GM23338 (cell line): ENCODE measurements at regions not wholly inside any gene's neighbourhood (a gene's known extent, or its start where the extent isn't known, plus 50 kb on each side); places are given as distances from the start of the nearest gene placed in this dataset.

Experiments used
- ATAC-seq: fragments of 200-7000 bp; cut with Tn5 transposase; 3 replicates; pipeline ENCODE4 v1.9.1; 2020
- DNase-seq: peaks from one replicate; pipeline ENCODE4 v3.0.0-alpha.2; 2015; ENCODE audit warnings: low spot score
- H2AFZ ChIP-seq: fragments of 200-600 bp; sonication (generic); 2 replicates; pipeline ENCODE4 v1.8.0; 2016; ENCODE audit warnings: antibody characterized with exemption, mild to moderate bottlenecking, moderate library complexity
- H3F3A ChIP-seq: fragments of 200-600 bp; sonication (generic); replicated peaks from 2 replicates; pipeline ENCODE4 v1.8.0; 2017; ENCODE audit warnings: antibody characterized with exemption, mixed run types, low read depth
- H3K27ac ChIP-seq: fragments of 200-600 bp; sonication (generic); 2 replicates; pipeline ENCODE4 v1.6.1; 2016; ENCODE audit warnings: low read depth
- H3K27me3 ChIP-seq: fragments of 200-600 bp; sonication (generic); 2 replicates; pipeline ENCODE4 v1.8.0; 2016; ENCODE audit warnings: mild to moderate bottlenecking, mixed run types, moderate library complexity; ENCODE audit not compliant: insufficient read depth
- H3K36me3 ChIP-seq: fragments of 200-600 bp; sonication (generic); 2 replicates; pipeline ENCODE4 v1.8.0; 2016; ENCODE audit warnings: mild to moderate bottlenecking; ENCODE audit not compliant: insufficient read depth
- H3K4me1 ChIP-seq: fragments of 200-600 bp; sonication (generic); 2 replicates; pipeline ENCODE4 v1.8.0; 2016; ENCODE audit warnings: mild to moderate bottlenecking, moderate library complexity; ENCODE audit not compliant: insufficient read depth
- H3K4me2 ChIP-seq: fragments of 200-600 bp; sonication (generic); 2 replicates; pipeline ENCODE4 v1.7.1; 2017; ENCODE audit warnings: mixed run types
- H3K4me3 ChIP-seq: fragments of 200-600 bp; sonication (generic); 2 replicates; pipeline ENCODE4 v1.6.1; 2016; ENCODE audit warnings: mixed run types
- H3K79me2 ChIP-seq: fragments of 200-600 bp; sonication (generic); replicated peaks from 2 replicates; pipeline ENCODE4 v1.8.0; 2017; ENCODE audit warnings: mild to moderate bottlenecking; ENCODE audit not compliant: insufficient read depth
- H3K9me2 ChIP-seq: fragments of 200-600 bp; sonication (generic); 2 replicates; pipeline ENCODE4 v1.8.0; 2017; ENCODE audit not compliant: insufficient read depth
- H4K20me1 ChIP-seq: fragments of 200-600 bp; sonication (generic); replicated peaks from 2 replicates; pipeline ENCODE4 v1.8.0; 2017; ENCODE audit warnings: mild to moderate bottlenecking; ENCODE audit not compliant: insufficient read depth
- H3K27ac Mint-ChIP-seq: 2 replicates; pipeline ENCODE4 v1.8.0; 2020; ENCODE audit warnings: inconsistent platforms, mild to moderate bottlenecking, moderate library complexity, mixed read lengths
- H3K27me3 Mint-ChIP-seq: 3 replicates; pipeline ENCODE4 v1.8.0; 2022; ENCODE audit warnings: low read depth, mild to moderate bottlenecking, moderate library complexity, mixed read lengths, inconsistent platforms; ENCODE audit not compliant: insufficient read depth, poor library complexity
- H3K36me3 Mint-ChIP-seq: 3 replicates; pipeline ENCODE4 v1.8.0; 2021; ENCODE audit warnings: low read depth, mild to moderate bottlenecking, inconsistent platforms, moderate library complexity, mixed read lengths
- H3K4me1 Mint-ChIP-seq: 3 replicates; pipeline ENCODE4 v1.8.0; 2020; ENCODE audit warnings: mild to moderate bottlenecking, inconsistent platforms, mixed read lengths
- H3K4me3 Mint-ChIP-seq: 3 replicates; pipeline ENCODE4 v1.8.0; 2021; ENCODE audit warnings: moderate library complexity, mild to moderate bottlenecking, inconsistent platforms, mixed read lengths
- H3K9me3 Mint-ChIP-seq: 3 replicates; pipeline ENCODE4 v1.8.0; 2020; ENCODE audit warnings: moderate library complexity, mild to moderate bottlenecking, inconsistent platforms, mixed read lengths
- CREB1 ChIP-seq: fragments of 250-450 bp; sonication (Bioruptor Pico); IDR thresholded peaks from 2 replicates; pipeline ENCODE4 v1.5.0; 2020; ENCODE audit warnings: low read depth, mild to moderate bottlenecking, moderate library complexity
- EZH2phosphoT487 ChIP-seq: fragments of 200-600 bp; sonication (generic); IDR thresholded peaks from one replicate; pipeline ENCODE4 v1.8.1; 2018; ENCODE audit warnings: antibody characterized with exemption; ENCODE audit not compliant: unreplicated experiment
- JUNB ChIP-seq: IDR thresholded peaks from one replicate; pipeline ENCODE4 v1.6.1; 2016; ENCODE audit warnings: antibody characterized with exemption; ENCODE audit not compliant: unreplicated experiment
- NANOG ChIP-seq: IDR thresholded peaks from 2 replicates; pipeline ENCODE4 v1.6.1; 2016; ENCODE audit warnings: antibody characterized with exemption, borderline replicate concordance
- POLR2AphosphoS5 ChIP-seq: IDR thresholded peaks from 2 replicates; pipeline ENCODE4 v1.6.1; 2016; ENCODE audit warnings: antibody characterized with exemption, low read depth
- ZNF114 ChIP-seq: fragments of 250-450 bp; sonication (Bioruptor Pico); IDR thresholded peaks from 2 replicates; pipeline ENCODE4 v1.5.0; 2020; ENCODE audit warnings: mild to moderate bottlenecking, moderate library complexity
- ZNF331 ChIP-seq: fragments of 250-450 bp; sonication (Bioruptor Pico); IDR thresholded peaks from 2 replicates; pipeline ENCODE4 v1.5.0; 2020; ENCODE audit warnings: low read depth, mild to moderate bottlenecking, moderate library complexity
- TF ChIP-seq, protein P1 (sequence below): IDR thresholded peaks from one replicate; pipeline ENCODE4 v1.6.1; 2018; ENCODE audit warnings: antibody characterized with exemption; ENCODE audit not compliant: unreplicated experiment
- TF ChIP-seq, protein P2 (sequence below): fragments of 250-450 bp; sonication (Bioruptor Pico); IDR thresholded peaks from 2 replicates; pipeline ENCODE4 v1.5.0; 2020; ENCODE audit warnings: mild to moderate bottlenecking, moderate library complexity
- TF ChIP-seq, protein P3 (sequence below): IDR thresholded peaks from 2 replicates; pipeline ENCODE4 v1.6.1; 2016; ENCODE audit warnings: antibody characterized with exemption
- TF ChIP-seq, protein P4 (sequence below), 2 experiments: fragments of 200-600 bp in 1 of 2; sonication (generic) in 1 of 2; conservative IDR thresholded peaks; 2 replicates each; pipeline versions ENCODE4 v1.5.1 to v1.6.1; 2016 to 2017; ENCODE audit warnings: antibody characterized with exemption in 2 of 2, low read depth in 2 of 2, mild to moderate bottlenecking in 2 of 2, moderate library complexity in 1 of 2

DNA sequence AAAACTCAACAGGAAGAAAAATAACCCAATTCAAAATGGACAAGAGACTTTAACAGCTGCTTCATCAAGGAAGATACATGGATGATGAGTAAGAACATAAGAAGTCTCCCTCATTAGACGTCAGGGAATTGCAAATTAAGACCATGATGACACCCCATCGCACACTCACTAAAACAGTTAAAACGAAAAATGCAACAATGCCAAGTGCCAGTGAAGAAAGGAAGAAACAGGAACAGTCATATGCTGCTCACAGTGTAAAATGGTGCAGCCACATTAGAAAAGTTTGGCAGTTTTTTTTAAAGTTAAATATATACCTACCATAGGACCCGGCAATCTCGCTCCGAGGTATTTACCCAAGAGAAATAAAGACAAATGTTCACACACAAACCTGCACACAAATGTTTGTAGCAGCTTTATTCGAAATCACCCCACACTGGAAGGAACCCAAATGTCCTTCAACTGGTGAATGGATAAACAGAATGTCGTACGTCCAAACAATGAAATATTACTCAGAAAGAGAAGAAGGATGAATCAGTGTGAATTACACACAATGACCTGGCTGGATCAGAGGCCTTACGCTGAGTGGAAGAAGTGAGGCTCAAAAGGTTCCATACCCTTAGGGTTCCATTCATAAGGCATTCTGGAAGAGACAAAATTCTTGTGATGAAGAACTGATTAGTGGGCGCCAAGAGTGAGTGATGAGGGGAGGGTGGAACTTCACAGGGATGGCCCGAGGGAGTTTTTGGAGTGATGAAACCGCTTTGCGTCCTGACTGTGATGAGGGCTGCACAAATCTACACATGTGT is 110.3 kb downstream of the C16orf95 start (continued):
- TF ChIP-seq, protein P1, sequence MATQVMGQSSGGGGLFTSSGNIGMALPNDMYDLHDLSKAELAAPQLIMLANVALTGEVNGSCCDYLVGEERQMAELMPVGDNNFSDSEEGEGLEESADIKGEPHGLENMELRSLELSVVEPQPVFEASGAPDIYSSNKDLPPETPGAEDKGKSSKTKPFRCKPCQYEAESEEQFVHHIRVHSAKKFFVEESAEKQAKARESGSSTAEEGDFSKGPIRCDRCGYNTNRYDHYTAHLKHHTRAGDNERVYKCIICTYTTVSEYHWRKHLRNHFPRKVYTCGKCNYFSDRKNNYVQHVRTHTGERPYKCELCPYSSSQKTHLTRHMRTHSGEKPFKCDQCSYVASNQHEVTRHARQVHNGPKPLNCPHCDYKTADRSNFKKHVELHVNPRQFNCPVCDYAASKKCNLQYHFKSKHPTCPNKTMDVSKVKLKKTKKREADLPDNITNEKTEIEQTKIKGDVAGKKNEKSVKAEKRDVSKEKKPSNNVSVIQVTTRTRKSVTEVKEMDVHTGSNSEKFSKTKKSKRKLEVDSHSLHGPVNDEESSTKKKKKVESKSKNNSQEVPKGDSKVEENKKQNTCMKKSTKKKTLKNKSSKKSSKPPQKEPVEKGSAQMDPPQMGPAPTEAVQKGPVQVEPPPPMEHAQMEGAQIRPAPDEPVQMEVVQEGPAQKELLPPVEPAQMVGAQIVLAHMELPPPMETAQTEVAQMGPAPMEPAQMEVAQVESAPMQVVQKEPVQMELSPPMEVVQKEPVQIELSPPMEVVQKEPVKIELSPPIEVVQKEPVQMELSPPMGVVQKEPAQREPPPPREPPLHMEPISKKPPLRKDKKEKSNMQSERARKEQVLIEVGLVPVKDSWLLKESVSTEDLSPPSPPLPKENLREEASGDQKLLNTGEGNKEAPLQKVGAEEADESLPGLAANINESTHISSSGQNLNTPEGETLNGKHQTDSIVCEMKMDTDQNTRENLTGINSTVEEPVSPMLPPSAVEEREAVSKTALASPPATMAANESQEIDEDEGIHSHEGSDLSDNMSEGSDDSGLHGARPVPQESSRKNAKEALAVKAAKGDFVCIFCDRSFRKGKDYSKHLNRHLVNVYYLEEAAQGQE, result no peak
- no peak for TF ChIP-seq EZH2phosphoT487
- TF ChIP-seq ZNF331 (CRISPR knock-in tag), result no peak
- TF ChIP-seq ZNF114, result no peak
- TF ChIP-seq CREB1 (CRISPR knock-in tag), result no peak
- TF ChIP-seq JUNB, result no peak

DNA sequence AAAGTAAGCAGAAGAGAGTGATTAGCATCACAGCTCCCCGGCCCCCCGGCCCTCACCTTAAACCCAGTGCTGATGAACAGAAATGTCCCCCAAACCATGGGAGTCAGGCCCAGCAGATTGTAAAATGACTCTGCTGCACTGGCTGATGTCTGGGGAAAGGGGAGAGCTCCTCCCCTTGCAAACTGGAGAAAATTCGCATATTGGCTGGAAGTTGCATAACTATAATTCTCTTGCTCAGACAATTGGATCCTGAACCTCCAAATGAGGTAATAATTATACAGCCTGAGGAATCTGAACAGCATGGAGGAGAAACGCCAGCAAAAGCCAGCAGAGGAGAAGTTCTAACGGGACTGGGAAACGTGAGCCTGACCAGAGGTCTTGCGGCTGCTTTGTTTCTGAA is 109.7 kb downstream of the C16orf95 start:
- Histone ChIP-seq H3K4me1 (no peaks in the 10 kb centered on the region), H3K4me2 (no peak overlapping the region), H3K9me2 (peaks cover 6% of the 10 kb centered on the region; the same call in 1 of the 2 replicates), H3K27ac (no peak overlapping the region), H2AFZ (no peak overlapping the region), H3K79me2 (no peaks in the 10 kb centered on the region), H3K36me3 (no peaks in the 10 kb centered on the region), H3K27me3 (no peaks in the 10 kb centered on the region), H3K4me3 (no peak overlapping the region), H4K20me1 (no peaks in the 10 kb centered on the region), H3F3A (no peaks in the 10 kb centered on the region)
- no peaks in the 10 kb centered on the region for H3K36me3 Mint-ChIP-seq
- DNase-seq (no peak), ATAC-seq (no peak)
- H3K27me3 Mint-ChIP-seq, result no peaks in the 10 kb centered on the region
- H3K9me3 Mint-ChIP-seq, result no peaks in the 10 kb centered on the region
- no peak overlapping the region for H3K4me3 Mint-ChIP-seq
- peaks cover 10% of the 10 kb centered on the region for H3K4me1 Mint-ChIP-seq
- H3K27ac Mint-ChIP-seq, result no peak overlapping the region
- TF ChIP-seq, protein P2, sequence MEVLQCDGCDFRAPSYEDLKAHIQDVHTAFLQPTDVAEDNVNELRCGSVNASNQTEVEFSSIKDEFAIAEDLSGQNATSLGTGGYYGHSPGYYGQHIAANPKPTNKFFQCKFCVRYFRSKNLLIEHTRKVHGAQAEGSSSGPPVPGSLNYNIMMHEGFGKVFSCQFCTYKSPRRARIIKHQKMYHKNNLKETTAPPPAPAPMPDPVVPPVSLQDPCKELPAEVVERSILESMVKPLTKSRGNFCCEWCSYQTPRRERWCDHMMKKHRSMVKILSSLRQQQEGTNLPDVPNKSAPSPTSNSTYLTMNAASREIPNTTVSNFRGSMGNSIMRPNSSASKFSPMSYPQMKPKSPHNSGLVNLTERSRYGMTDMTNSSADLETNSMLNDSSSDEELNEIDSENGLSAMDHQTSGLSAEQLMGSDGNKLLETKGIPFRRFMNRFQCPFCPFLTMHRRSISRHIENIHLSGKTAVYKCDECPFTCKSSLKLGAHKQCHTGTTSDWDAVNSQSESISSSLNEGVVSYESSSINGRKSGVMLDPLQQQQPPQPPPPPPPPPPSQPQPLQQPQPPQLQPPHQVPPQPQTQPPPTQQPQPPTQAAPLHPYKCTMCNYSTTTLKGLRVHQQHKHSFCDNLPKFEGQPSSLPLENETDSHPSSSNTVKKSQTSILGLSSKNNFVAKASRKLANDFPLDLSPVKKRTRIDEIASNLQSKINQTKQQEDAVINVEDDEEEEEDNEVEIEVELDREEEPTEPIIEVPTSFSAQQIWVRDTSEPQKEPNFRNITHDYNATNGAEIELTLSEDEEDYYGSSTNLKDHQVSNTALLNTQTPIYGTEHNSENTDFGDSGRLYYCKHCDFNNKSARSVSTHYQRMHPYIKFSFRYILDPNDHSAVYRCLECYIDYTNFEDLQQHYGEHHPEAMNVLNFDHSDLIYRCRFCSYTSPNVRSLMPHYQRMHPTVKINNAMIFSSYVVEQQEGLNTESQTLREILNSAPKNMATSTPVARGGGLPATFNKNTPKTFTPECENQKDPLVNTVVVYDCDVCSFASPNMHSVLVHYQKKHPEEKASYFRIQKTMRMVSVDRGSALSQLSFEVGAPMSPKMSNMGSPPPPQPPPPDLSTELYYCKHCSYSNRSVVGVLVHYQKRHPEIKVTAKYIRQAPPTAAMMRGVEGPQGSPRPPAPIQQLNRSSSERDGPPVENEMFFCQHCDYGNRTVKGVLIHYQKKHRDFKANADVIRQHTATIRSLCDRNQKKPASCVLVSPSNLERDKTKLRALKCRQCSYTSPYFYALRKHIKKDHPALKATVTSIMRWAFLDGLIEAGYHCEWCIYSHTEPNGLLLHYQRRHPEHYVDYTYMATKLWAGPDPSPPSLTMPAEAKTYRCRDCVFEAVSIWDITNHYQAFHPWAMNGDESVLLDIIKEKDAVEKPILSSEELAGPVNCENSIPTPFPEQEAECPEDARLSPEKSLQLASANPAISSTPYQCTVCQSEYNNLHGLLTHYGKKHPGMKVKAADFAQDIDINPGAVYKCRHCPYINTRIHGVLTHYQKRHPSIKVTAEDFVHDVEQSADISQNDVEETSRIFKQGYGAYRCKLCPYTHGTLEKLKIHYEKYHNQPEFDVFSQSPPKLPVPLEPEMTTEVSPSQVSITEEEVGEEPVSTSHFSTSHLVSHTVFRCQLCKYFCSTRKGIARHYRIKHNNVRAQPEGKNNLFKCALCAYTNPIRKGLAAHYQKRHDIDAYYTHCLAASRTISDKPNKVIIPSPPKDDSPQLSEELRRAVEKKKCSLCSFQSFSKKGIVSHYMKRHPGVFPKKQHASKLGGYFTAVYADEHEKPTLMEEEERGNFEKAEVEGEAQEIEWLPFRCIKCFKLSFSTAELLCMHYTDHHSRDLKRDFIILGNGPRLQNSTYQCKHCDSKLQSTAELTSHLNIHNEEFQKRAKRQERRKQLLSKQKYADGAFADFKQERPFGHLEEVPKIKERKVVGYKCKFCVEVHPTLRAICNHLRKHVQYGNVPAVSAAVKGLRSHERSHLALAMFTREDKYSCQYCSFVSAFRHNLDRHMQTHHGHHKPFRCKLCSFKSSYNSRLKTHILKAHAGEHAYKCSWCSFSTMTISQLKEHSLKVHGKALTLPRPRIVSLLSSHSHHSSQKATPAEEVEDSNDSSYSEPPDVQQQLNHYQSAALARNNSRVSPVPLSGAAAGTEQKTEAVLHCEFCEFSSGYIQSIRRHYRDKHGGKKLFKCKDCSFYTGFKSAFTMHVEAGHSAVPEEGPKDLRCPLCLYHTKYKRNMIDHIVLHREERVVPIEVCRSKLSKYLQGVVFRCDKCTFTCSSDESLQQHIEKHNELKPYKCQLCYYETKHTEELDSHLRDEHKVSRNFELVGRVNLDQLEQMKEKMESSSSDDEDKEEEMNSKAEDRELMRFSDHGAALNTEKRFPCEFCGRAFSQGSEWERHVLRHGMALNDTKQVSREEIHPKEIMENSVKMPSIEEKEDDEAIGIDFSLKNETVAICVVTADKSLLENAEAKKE (CRISPR knock-in tag), result no peak
- TF ChIP-seq, protein P3, sequence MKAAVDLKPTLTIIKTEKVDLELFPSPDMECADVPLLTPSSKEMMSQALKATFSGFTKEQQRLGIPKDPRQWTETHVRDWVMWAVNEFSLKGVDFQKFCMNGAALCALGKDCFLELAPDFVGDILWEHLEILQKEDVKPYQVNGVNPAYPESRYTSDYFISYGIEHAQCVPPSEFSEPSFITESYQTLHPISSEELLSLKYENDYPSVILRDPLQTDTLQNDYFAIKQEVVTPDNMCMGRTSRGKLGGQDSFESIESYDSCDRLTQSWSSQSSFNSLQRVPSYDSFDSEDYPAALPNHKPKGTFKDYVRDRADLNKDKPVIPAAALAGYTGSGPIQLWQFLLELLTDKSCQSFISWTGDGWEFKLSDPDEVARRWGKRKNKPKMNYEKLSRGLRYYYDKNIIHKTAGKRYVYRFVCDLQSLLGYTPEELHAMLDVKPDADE, result no peak
- TF ChIP-seq POLR2AphosphoS5, result no peak
- TF ChIP-seq, protein P4, sequence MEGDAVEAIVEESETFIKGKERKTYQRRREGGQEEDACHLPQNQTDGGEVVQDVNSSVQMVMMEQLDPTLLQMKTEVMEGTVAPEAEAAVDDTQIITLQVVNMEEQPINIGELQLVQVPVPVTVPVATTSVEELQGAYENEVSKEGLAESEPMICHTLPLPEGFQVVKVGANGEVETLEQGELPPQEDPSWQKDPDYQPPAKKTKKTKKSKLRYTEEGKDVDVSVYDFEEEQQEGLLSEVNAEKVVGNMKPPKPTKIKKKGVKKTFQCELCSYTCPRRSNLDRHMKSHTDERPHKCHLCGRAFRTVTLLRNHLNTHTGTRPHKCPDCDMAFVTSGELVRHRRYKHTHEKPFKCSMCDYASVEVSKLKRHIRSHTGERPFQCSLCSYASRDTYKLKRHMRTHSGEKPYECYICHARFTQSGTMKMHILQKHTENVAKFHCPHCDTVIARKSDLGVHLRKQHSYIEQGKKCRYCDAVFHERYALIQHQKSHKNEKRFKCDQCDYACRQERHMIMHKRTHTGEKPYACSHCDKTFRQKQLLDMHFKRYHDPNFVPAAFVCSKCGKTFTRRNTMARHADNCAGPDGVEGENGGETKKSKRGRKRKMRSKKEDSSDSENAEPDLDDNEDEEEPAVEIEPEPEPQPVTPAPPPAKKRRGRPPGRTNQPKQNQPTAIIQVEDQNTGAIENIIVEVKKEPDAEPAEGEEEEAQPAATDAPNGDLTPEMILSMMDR (conservative IDR thresholded peaks at IDR 0.05; ENCODE audit: low read depth in 2 of 2), result no peak
- no peak for TF ChIP-seq NANOG
- TF ChIP-seq ZNF114, result no peak
- no peak for TF ChIP-seq ZNF331 (CRISPR knock-in tag)
- TF ChIP-seq CREB1 (CRISPR knock-in tag), result no peak
